Kasumi-1 (cell line): ENCODE measurements at regions not wholly inside any gene's neighbourhood (a gene's known extent, or its start where the extent isn't known, plus 50 kb on each side); places are given as distances from the start of the nearest gene placed in this dataset.

Experiments
- DNase-seq, 2 experiments: peaks; one replicate each; lab custom pipeline; 2025; lab: John Stamatoyannopoulos, UW

DNA sequence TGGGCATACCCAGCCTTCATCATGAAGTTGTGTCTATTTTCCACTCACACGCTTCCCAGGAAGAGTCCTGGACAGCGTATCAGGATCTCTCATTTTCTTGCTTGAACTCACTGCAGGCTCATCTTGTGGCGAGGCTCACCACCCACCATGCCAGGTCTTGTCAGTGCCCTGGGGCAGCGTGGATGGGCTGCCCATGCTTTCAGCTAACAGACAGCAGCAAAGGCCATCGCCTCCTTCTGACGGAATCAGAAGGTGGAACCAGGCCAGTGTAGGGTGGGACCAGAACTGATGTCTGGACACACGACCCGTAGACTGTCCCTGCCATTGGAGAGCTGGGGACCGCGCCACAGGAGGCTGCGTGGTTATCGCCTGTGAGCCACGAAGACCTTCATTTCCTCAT is 169.4 kb downstream of the FOXL1 start:
- no peak for DNase-seq

GRCh38 chr16:86748652-86749051 is 170.3 kb downstream of the FOXL1 start:
- DNase-seq = no peak

GRCh38 chr16:86751076-86752030 is 173.0 kb downstream of the FOXL1 start:
- no peak for DNase-seq

DNA sequence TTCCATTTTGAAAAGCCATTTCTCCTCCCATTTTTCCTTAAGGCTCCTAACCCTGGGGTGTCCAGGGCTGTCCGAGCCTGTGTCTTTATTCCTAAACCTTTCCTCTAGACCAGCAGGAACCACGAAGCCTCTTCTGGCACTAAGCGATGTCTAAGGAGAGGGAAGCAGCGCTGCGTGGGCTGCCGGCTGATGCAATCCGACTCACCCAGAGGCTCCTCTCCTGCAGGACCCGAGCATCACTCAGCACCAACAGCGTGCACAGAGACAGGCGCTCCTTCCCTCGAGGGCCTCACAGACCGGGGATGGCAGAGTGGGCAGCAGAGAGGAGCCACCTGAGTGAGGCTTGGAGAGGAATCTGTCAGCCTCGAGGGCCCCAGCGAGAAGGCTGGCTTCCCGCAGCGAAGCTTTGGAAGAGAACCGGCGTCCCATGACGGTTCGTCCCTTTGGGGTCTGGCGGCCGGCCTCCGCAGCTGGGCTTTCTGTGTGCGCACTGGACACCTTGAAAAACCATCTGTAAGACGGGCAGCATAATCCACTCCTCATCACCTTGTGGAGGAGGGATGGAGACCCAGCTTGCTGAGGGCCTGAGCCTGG is 174.3 kb downstream of the FOXL1 start:
- no peak for DNase-seq

DNA sequence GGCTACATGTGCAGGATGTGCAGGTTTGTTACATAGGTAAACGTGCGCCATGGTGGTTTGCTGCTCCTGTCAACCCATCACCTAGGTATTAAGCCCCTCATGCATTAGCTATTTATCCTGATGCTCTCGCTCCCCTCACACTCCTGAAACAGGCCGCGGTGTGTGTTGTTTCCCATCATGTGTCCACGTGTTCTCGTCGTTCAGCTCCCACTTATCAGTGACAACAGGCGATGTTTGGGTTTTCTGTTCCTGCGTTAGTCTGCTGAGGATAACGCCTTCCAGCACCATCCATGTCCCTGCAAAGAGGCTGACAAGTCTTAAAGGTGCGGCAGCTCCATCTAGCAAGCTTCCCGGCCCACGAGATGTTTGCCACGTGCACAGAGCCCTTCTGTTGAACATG is 175.1 kb downstream of the FOXL1 start:
- DNase-seq = no peak

DNA sequence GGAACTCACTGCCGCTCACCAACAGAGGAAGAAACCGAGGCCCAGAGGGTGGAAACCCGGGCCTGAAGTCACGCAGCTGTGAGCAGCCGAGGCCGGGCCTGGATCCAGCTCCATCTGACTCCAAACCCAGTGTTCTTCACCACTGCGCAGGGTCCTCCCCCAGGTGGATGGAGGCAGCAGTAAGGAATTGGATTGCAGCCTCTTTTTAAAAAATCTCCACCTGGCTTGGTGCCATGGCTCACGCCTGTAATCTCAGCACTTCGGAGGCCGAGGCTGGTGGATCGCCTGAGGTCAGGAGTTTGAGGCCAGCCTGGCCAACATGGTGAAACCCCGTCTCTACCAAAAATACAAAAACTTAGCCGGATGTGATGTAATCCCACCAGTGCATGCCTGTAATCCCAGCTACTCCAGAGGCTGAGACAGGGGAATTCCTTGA is 177.2 kb downstream of the FOXL1 start:
- DNase-seq = no peak

GRCh38 chr16:86756882-86757703 is 178.7 kb downstream of the FOXL1 start:
- no peak for DNase-seq

- no peak for DNase-seq
Observed at GRCh38 chr16:86757704-86758040, 179.3 kb downstream of the FOXL1 start.

DNA sequence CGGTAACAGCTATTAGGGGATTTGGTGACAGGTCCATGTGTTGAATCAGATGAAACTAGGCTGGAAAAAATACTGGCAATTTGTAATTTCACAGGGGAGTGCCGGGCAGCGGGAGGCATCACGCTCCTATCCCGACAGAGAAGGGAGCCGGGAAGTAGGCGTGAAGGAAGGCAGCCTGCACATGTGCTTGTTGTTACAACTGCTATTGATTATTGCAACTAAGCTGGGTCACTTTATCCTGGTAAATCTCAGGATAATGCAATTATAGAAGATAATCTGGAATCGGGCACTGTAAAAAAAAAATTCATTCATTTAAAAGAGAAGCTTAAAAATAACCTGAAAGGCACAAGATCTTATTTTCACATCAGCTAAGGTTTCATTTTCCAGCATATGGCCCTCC is 180.6 kb downstream of the FOXL1 start:
- no peak for DNase-seq

- peak in 1 of 2 experiments; percentile 21 for DNase-seq
Observed at GRCh38 chr16:86761111-86762031, 183.0 kb downstream of the FOXL1 start.

GRCh38 chr16:86762095-86762494 is 183.7 kb downstream of the FOXL1 start:
- no peak for DNase-seq

- DNase-seq = no peak
Observed at GRCh38 chr16:86763819-86764218, 185.5 kb downstream of the FOXL1 start.

DNA sequence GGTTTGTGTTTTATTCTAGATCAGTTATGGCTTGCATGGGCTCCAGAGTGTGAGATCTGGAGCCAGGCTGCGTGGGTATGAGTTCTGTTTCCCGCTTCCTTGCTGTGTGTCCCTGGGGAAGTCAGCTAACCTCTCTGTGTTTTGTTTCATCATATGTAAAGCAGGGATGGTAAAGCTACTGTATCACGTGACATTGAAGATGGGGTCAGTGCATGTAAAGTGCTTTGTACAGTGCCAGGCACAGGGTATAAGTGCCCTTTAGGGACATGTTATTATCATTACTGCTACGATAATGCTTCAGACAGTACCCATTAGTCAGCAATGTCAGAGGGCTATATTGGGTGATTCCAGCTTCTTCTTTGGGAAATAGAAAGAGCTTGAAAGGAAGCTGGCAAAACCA is 186.2 kb downstream of the FOXL1 start:
- DNase-seq = no peak

DNA sequence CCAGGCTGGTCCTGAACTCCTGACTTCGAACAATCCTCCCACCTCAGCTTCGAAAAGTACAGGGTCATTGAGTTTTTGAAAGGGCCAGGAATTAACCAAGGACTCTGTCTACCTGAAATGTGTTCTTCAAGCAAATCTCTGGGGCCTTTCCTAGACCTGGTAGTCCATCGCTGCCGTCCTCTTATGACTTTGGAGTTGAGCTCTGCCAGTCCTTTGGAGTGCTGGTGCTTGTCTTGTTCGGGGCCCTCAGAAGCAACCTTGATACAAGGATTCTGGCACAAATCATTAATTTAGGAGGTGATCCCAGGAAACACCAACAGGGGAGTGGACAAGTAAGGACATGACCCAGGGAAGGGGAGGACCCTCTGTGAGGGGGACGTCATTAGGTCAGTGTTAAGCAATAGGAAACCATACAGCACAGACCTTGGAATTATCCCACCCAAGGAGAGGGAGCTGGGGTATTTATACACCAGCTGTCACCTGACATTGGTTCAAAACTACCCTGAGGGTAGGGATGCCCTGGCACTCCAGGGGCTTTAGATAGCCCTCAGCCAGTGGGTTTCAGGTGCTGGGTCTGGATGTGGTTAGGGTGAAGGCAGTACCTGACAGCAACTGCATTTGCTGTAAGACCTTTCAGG is 187.2 kb downstream of the FOXL1 start:
- DNase-seq = no peak

- DNase-seq = no peak
Observed at GRCh38 chr16:86766700-86767099, 188.4 kb downstream of the FOXL1 start.

- DNase-seq = no peak
Observed at GRCh38 chr16:86768228-86768791, 190.0 kb downstream of the FOXL1 start.

GRCh38 chr16:86768999-86769398 is 190.7 kb downstream of the FOXL1 start:
- DNase-seq = no peak

DNA sequence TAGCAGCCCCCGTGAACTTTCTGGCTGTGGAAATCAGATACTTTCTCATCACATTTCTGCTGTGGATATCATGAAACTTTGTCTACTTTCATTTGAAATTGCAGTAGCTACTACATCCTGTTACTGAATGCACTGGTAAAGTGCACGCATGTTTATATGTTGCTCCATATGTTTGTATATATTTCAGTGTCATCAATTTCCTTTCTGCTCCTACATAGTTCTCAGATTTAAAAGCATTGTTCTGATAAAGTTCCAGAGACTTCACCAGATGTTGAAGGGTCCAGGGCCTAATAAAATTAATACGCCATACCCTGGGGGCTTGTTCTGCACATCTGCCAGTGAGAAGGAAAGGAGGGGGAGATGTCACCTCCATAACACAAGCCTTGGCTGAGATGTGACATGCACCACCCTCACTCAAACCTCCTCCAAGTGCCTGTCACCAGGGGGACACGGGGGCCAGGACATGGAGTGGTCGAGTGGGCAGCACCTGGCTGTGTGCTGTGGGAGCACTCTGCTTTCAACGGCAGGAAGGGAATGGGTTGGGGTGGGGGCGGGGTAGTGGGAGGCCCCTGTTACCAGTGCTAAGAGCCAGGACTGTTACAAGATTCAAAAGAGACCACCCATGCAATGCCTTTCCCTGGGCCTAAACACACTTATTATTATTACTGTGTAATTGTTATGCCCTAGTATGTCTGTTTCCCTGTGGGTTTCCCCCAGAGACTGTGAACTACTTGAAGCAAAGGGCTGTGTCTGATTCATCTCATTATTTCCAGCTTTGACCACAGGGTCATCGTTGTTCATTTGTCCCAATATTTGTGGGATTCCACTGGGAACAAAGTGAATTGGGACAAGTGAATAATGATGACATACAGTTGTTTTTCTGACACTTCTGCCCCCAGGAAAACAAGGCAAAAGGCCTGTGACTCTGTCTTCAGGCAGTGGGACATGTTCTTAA is 193.4 kb downstream of the FOXL1 start:
- no peak for DNase-seq

DNA sequence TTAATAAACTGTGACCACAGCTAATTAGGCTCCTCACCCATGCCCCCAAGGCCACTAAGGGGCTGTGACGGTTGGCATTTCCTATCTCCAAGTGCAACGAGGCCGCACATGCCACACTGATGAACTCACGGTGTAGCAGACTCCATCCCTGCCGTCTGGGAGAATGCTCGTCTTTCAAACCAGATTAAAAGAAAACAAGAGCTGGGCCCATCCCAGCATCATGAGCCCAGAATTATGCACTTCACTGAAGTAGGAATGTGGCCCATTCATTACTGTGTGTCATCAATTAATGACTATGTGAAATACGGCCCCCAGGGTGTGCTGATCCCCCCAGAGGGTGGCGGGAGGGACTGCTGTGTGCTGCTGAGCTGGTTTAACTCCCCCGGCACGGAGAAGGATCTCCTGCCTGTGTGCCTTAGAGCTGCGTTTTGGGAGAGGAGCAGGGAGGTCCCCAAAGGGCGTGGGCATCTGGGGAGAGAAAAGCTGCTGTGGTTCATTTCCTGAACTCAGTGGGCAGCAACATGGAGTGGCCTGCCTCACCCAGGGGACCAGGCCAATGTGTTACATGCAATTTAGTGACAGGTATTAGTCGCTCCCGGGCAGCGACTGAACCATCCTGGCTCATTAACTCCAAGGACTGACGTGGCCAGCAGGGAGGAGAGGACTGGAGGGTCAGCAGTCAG is 194.5 kb downstream of the FOXL1 start:
- no peak for DNase-seq
